ENCODE measurements at regions not wholly inside any gene's neighbourhood (a gene's known extent, or its start where the extent isn't known, plus 50 kb on each side); places are given as distances from the start of the nearest gene placed in this dataset.

DNA sequence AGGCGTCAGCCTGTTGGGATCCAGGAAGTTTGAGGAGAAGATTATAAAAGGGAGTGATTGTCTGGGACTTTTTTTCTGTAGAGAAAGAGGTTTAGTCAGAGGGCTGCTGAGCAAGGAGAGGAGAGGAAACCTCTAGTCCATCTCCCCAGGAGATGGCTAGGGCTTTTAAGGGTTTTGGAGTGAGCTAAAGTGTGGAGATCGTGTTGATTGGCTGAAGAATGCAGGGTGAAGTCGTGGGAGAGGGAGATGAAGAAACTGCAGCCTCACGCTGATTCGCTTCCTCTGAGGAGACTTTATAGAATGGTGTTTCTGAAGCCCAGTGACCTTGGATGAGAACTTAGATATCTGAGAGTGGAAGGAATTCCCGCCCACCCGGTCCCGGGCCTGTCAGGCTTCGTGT, 193.7 kb upstream of the PWP1 start:
- Histone ChIP-seq H3K36me3 (ENCODE audit: insufficient read depth, low read length, poor library complexity, severe bottlenecking) (no peaks in the 10 kb centered on the region), H3K27me3 (replicated peaks; ENCODE audit: insufficient read depth, low read depth, low read length, poor library complexity) (no peaks in the 10 kb centered on the region), H3K4me3 (ENCODE audit: low read depth, low read length, poor library complexity, severe bottlenecking) (no peak overlapping the region), H3K9me3 (ENCODE audit: low read depth, low read length, poor library complexity, severe bottlenecking) (no peaks in the 10 kb centered on the region), H3K4me1 (ENCODE audit: insufficient read depth, low read length, poor library complexity, severe bottlenecking) (no peaks in the 10 kb centered on the region), H3K27ac (ENCODE audit: low read depth, low read length, poor library complexity, severe bottlenecking) (no peak overlapping the region)
- TF ChIP-seq, protein P1, sequence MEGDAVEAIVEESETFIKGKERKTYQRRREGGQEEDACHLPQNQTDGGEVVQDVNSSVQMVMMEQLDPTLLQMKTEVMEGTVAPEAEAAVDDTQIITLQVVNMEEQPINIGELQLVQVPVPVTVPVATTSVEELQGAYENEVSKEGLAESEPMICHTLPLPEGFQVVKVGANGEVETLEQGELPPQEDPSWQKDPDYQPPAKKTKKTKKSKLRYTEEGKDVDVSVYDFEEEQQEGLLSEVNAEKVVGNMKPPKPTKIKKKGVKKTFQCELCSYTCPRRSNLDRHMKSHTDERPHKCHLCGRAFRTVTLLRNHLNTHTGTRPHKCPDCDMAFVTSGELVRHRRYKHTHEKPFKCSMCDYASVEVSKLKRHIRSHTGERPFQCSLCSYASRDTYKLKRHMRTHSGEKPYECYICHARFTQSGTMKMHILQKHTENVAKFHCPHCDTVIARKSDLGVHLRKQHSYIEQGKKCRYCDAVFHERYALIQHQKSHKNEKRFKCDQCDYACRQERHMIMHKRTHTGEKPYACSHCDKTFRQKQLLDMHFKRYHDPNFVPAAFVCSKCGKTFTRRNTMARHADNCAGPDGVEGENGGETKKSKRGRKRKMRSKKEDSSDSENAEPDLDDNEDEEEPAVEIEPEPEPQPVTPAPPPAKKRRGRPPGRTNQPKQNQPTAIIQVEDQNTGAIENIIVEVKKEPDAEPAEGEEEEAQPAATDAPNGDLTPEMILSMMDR (conservative IDR thresholded peaks at IDR 0.05; ENCODE audit: low read depth, low read length), result no peak
- TF ChIP-seq EZH2 (IDR thresholded peaks at IDR 0.05; ENCODE audit: borderline replicate concordance, low read depth, low read length, poor library complexity, severe bottlenecking), result no peak
- intact Hi-C loops (cut with micrococcal nuclease; ENCODE audit: unreplicated experiment), result no loop called here
- no TSS peak for BruUV-seq (replicated peaks)
- POLR2A ChIA-PET (ENCODE audit: low non-redundant PET), result no interaction called here
- CTCF ChIA-PET, result no interaction called here
- no peak for DNase-seq (ENCODE audit: low spot score)

DNA sequence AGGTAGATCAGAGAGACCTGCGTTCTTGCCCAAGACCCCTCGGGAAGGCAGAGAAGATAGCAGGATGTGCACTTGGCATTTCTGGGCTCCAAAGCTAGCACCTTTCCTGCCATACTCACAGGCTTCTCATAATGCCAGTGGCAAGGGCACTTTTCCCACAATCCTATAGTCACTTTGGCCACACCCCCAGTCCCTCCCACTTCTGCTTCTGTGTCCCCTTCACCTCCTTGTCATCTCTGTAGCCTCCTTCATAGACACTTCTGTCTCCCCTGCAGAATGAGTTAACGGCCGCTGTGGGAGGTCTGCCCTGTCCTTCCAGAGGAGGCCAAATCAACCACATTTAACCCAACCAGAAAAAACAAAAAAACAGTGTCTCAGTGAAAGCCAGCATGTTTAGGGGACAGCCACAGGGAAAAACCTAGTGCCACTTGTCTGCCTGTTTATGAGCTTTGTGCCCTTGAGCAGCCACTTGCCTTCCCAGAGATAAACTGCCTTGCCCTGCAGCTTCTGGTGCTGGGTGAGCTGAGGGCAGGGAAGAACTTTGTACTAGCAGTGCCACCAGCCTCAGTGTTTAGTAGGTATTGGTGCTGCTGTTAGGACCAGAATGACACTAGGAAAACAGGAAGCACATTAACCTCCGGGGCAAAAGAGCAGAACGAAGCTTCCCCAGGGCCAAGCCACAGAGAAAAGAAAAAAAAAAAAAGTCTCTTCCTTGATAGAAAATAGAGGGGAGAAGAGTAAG, 193.0 kb upstream of the PWP1 start:
- no peak overlapping the region for H3K27ac ChIP-seq (ENCODE audit: low read depth, low read length, poor library complexity, severe bottlenecking)
- intact Hi-C loops (cut with micrococcal nuclease; ENCODE audit: unreplicated experiment), result no loop called here
- no peaks in the 10 kb centered on the region for H3K36me3 ChIP-seq (ENCODE audit: insufficient read depth, low read length, poor library complexity, severe bottlenecking)
- no peak overlapping the region for H3K4me3 ChIP-seq (ENCODE audit: low read depth, low read length, poor library complexity, severe bottlenecking)
- POLR2A ChIA-PET (ENCODE audit: low non-redundant PET), result no interaction called here
- DNase-seq (ENCODE audit: low spot score), result no peak
- no peaks in the 10 kb centered on the region for H3K4me1 ChIP-seq (ENCODE audit: insufficient read depth, low read length, poor library complexity, severe bottlenecking)
- CTCF ChIA-PET, result interaction anchor here (0.6 kb wide), 1 partner anchor 117 kb away, joined by 3 read pairs; no protein-coding TSS in a partner anchor
- H3K9me3 ChIP-seq (ENCODE audit: low read depth, low read length, poor library complexity, severe bottlenecking), result no peaks in the 10 kb centered on the region
- TF ChIP-seq EZH2 (IDR thresholded peaks at IDR 0.05; ENCODE audit: borderline replicate concordance, low read depth, low read length, poor library complexity, severe bottlenecking), result no peak
- TF ChIP-seq, protein P1 (conservative IDR thresholded peaks at IDR 0.05; ENCODE audit: low read depth, low read length), result no peak
- no TSS peak for BruUV-seq (replicated peaks)
- H3K27me3 ChIP-seq (replicated peaks; ENCODE audit: insufficient read depth, low read depth, low read length, poor library complexity), result no peaks in the 10 kb centered on the region

DNA sequence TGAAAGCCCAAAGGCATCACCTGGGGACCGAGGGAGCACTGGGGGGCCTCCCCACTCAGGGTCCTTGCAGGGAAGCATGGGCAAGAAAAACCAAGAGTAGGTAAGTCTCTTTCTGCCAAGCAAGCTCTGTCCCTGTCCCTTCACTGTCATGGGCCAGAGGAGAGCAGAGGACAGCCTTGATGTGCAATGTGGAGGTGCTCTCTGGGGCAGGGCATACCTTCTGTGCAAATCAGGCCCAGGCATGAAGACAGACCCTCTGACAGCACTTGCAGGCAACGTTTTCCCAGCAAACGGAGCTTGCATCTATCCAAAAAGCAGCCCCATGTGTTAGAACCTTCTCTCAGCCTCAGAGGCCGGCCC, 192.5 kb upstream of the PWP1 start:
- intact Hi-C loops (cut with micrococcal nuclease; ENCODE audit: unreplicated experiment), result no loop called here

More for the DNA sequence above, 192.5 kb upstream of the PWP1 start:
- no peak overlapping the region for H3K27ac ChIP-seq (ENCODE audit: low read depth, low read length, poor library complexity, severe bottlenecking)
- H3K4me3 ChIP-seq (ENCODE audit: low read depth, low read length, poor library complexity, severe bottlenecking), result no peak overlapping the region
- POLR2A ChIA-PET (ENCODE audit: low non-redundant PET), result no interaction called here
- TF ChIP-seq EZH2 (IDR thresholded peaks at IDR 0.05; ENCODE audit: borderline replicate concordance, low read depth, low read length, poor library complexity, severe bottlenecking), result no peak
- TF ChIP-seq, protein P1 (conservative IDR thresholded peaks at IDR 0.05; ENCODE audit: low read depth, low read length), result no peak
- no TSS peak for BruUV-seq (replicated peaks)
- H3K9me3 ChIP-seq (ENCODE audit: low read depth, low read length, poor library complexity, severe bottlenecking), result no peaks in the 10 kb centered on the region
- H3K27me3 ChIP-seq (replicated peaks; ENCODE audit: insufficient read depth, low read depth, low read length, poor library complexity), result no peaks in the 10 kb centered on the region
- H3K36me3 ChIP-seq (ENCODE audit: insufficient read depth, low read length, poor library complexity, severe bottlenecking), result no peaks in the 10 kb centered on the region
- H3K4me1 ChIP-seq (ENCODE audit: insufficient read depth, low read length, poor library complexity, severe bottlenecking), result no peaks in the 10 kb centered on the region
- no peak for DNase-seq (ENCODE audit: low spot score)
- CTCF ChIA-PET, result interaction anchor here (0.6 kb wide), 1 partner anchor 116 kb away, joined by 3 read pairs; no protein-coding TSS in a partner anchor
